ENCODE measurements at regions not wholly inside any gene's neighbourhood (a gene's known extent, or its start where the extent isn't known, plus 50 kb on each side); places are given as distances from the start of the nearest gene placed in this dataset.

- no peak for DNase-seq
These were observed 272.2 kb upstream of the DAB1 start for GRCh38 chr1:57696043-57696442.

DNA sequence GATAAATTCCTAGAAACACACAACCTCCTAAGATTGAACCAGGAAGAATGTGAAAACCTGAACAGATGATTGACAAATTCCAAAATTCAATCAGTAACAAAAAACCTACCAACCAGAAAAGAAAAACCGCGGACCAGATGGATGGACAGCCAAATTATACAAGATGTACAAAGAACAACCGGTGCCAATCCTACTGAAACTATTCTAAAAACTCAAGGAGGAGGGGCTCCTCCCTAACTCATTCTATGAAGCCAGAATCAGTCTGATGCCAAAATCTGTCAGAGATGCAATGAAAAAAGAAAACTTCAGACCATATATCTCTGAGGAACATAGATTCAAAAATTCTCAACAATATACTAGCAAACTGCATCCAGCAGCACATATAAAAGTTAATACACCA is 262.4 kb upstream of the DAB1 start:
- no peak for DNase-seq

GRCh38 chr1:57683037-57683942 is 259.4 kb upstream of the DAB1 start:
- no peak for DNase-seq

DNA sequence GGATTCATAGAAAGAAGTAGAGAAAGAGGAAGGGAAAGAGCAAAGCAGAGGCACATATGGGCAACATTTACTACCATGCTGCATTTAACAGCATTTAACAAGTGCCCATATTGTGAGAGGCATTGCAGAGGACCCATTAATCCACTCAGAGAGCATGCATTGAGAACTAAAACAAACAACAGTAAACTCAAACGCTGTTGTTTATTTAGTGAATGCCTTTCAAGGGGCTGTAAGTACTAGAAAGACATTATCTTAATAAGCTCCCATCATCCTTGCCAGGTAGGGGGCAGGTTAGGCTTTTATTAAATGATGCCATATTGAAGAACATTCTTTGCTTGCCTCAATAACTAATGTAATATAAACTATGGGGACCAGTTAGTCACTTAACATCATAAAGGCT is 254.3 kb upstream of the DAB1 start:
- DNase-seq = peak; percentile 76

DNA sequence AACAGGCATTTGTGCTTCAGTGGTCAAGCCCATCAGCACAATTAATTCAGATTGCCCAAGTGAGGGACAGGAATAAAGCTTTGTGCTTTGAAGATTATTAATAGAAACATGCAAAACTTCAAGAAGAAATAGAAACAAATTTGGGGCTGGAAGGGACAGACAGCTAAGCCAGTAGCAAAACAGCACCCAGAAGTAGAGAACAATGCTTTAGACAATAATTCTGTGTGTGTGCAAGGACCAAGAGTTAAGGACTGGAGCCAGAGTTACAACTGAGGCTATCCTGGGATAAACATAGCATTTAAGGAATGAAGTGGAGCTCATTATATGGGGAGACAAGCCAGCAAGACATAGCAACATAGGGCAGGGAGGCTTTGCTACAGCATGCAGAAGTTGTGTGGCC is 251.9 kb upstream of the DAB1 start:
- DNase-seq = no peak

GRCh38 chr1:57674801-57675200 is 250.9 kb upstream of the DAB1 start:
- DNase-seq = no peak

DNA sequence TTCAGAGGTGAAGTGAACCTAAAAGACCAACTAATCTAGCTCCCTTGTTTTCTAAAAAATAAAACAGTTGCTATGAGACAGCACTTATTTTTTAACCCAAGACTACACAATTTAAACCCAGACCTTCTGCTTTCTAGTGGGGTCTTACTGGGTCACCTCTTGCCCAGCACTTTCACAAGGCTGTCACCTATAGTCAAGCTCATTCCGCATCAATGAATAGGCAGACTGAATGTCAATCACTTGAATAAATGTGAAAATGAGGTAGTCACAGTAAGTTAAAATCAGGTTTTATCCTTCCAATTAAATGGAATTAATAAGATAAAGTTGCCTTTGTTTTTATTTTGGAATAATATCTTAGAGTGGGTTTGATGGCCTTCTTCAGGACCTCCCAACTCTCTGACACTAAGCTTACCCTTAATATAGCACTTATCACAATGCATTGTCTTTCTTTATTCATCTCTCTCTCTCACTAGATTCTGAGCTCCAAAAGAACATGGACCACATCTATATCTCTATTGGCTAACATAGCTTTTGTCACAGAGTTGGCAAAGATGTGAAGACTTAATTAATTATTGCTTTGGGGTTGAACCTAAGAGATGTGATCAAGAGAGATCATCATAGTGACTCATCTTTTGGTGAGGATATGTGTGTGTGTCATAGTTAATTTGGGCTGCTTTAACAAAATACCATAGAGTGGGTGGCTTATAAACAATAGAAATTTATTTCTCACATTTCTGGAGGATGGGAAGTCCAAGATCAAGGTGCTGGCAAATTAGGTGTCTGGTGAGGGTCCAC is 248.7 kb upstream of the DAB1 start:
- no peak for DNase-seq

GRCh38 chr1:57671750-57672149 is 247.9 kb upstream of the DAB1 start:
- DNase-seq = no peak

- no peak for DNase-seq
These were observed 235.9 kb upstream of the DAB1 start for GRCh38 chr1:57659804-57660203.

DNA sequence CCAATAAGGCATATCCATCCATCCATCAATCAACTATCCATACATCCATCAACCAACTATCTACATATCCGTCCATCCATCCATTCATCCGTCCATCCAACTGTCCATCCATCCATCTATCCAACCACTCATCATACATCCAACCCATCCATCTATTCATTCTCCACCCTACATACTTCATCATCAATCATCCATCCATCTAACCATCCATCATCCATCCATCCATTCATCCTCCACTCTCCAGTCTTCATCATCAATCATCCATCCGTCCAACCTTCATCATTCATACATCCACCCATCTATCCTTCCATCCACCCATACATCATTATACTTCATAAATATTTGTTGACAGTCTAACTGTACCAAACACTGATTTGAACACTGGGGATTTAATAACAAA is 231.3 kb upstream of the DAB1 start:
- no peak for DNase-seq

GRCh38 chr1:57644667-57645066 is 220.8 kb upstream of the DAB1 start:
- no peak for DNase-seq

DNA sequence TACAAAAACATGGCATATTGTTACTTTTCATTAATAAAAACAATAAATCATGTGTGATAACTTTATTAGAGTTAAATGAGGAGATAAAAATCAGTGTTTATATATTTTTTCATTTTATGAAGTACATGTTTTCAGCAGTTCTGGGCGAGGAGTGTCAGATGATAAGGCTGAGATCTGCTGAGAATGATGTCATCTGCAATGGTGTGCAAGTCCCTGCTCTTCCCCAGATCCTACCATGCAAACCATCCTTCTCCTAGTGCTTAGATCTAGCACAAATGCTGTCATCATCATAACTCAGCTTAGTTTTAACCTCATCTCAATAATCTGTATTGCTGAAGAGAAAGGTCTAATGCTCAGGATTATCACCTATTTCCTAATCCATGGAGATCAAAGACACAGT is 214.4 kb upstream of the DAB1 start:
- no peak for DNase-seq

- no peak for DNase-seq
These were observed 213.3 kb upstream of the DAB1 start for GRCh38 chr1:57637155-57637554.

- no peak for DNase-seq
These were observed 210.0 kb upstream of the DAB1 start for GRCh38 chr1:57633881-57634280.

- DNase-seq = no peak
These were observed 209.2 kb upstream of the DAB1 start for GRCh38 chr1:57633056-57633455.

GRCh38 chr1:57632401-57632800 is 208.5 kb upstream of the DAB1 start:
- no peak for DNase-seq

GRCh38 chr1:57627612-57628011 is 203.8 kb upstream of the DAB1 start:
- no peak for DNase-seq

DNA sequence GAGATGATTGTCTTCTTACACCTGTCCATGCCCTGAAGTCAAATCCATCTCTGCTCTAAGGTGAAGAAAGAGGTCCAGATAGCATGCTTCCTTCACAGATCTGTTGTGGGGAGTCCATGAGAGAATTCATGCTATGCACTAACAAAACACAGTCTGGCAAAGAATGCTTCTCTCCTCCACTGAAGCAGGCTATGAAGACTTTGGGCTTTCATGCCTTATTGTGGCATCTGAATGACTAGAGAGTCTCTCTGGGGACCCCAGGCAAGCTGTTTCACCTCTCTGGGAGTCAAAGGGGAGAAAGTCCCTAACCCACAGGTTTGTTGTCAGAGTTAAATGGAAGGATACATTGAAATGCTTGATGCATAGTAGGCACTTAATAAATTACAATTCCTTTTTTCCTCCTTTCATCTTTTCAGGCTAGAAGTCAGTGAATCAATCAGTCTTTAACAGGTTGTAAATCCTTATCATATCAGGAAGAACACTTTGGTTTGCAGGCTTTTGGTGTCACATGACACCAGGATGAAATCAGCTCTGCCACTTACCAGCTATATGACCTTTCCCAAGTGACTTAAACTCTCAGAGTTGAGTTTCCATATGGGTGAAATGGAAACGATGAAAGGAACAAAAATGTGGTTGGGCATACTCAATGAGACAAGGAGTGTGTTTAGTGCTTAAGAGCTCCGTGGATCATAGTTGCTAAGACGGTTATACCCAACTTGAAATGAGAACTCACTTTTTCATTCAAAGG is 200.1 kb upstream of the DAB1 start:
- no peak for DNase-seq

GRCh38 chr1:57623039-57623790 is 199.4 kb upstream of the DAB1 start:
- no peak for DNase-seq

DNA sequence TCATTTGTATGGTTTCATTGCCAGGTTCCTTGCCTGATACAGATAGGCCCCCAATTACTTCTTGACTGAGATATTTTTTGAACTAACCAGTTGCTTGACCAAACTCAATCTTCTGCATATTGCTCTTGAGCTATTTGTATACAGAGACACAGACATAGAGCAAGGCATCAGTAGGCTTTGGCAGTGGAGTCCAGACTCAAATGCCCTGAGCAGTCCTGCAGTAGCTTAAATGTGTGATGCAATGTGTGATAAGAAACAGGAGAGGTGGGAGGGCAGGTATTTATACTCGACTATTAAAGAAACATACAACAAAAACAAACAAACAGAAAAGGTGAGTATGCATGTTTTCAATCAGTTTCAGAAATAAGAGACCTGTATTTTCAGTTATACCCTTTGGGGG is 197.9 kb upstream of the DAB1 start:
- DNase-seq = no peak

DNA sequence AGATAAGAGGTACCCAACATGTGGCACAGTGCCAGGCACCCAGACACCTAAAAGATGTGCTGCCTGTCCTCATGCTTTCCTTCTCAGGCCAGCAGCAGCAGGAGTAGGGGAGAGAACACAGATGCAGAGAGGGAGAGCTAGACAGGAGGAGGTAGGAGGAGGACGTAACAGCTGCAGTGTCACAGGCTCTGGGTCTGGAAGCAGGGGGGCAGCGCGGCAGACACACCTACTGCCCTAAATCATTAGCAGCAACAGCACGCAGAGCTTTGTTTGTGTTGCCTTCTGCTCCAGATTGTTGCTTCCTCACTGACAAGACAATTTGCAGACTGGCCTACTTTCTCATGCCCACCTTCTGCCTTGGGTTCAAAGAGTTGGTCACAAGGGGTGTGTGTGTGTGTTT is 196.7 kb upstream of the DAB1 start:
- DNase-seq = no peak

- DNase-seq = no peak
These were observed 193.1 kb upstream of the DAB1 start for GRCh38 chr1:57616921-57617320.

GRCh38 chr1:57615956-57616355 is 192.1 kb upstream of the DAB1 start:
- DNase-seq = no peak
